ENCODE measurements at regions not wholly inside any gene's neighbourhood (a gene's known extent, or its start where the extent isn't known, plus 50 kb on each side); places are given as distances from the start of the nearest gene placed in this dataset.
"Not testable (repeated sequence)": the region's sequence is repeated elsewhere in the genome, so short reads cannot be mapped to it uniquely, and the experiment has no call there.

- no peak for DNase-seq
These were observed 262.4 kb downstream of the SOX4 start for GRCh38 chr6:21855811-21856455.

- DNase-seq, result peak; percentile 91
These were observed 262.9 kb downstream of the SOX4 start for GRCh38 chr6:21856456-21856825.

- peak; percentile 52 for DNase-seq
These were observed 263.3 kb downstream of the SOX4 start for GRCh38 chr6:21856844-21857243.

GRCh38 chr6:21858076-21858475 is 264.5 kb downstream of the SOX4 start:
- no peak for DNase-seq

GRCh38 chr6:21859193-21859735 is 265.7 kb downstream of the SOX4 start:
- DNase-seq, result no peak

GRCh38 chr6:21861942-21862341 is 268.4 kb downstream of the SOX4 start:
- no peak for DNase-seq

GRCh38 chr6:21864206-21864605 is 270.7 kb downstream of the SOX4 start:
- no peak for DNase-seq

GRCh38 chr6:21868226-21868625 is 274.7 kb downstream of the SOX4 start:
- DNase-seq, result no peak

- no peak for DNase-seq
These were observed 275.7 kb downstream of the SOX4 start for GRCh38 chr6:21869085-21869771.

- DNase-seq, result no peak
These were observed 276.7 kb downstream of the SOX4 start for GRCh38 chr6:21870076-21870730.

GRCh38 chr6:21871831-21872230 is 278.3 kb downstream of the SOX4 start:
- DNase-seq, result no peak

- no peak for DNase-seq
These were observed 279.2 kb downstream of the SOX4 start for GRCh38 chr6:21872749-21873148.

GRCh38 chr6:21873562-21873961 is 280.0 kb downstream of the SOX4 start:
- DNase-seq, result peak; percentile 96

- no peak for DNase-seq
These were observed 280.8 kb downstream of the SOX4 start for GRCh38 chr6:21874372-21874771.

GRCh38 chr6:21877037-21877436 is 283.5 kb downstream of the SOX4 start:
- not testable (repeated sequence) for DNase-seq

GRCh38 chr6:21880249-21880648 is 286.7 kb downstream of the SOX4 start:
- not testable (repeated sequence) for DNase-seq

- no peak for DNase-seq
These were observed 288.5 kb downstream of the SOX4 start for GRCh38 chr6:21881969-21882465.

GRCh38 chr6:21883595-21884328 is 290.2 kb downstream of the SOX4 start:
- DNase-seq, result no peak

GRCh38 chr6:21885111-21885510 is 291.6 kb downstream of the SOX4 start:
- DNase-seq, result no peak

- DNase-seq, result peak; percentile 83
These were observed 292.1 kb downstream of the SOX4 start for GRCh38 chr6:21885532-21886114.

GRCh38 chr6:21886542-21887151 is 293.1 kb downstream of the SOX4 start:
- DNase-seq, result peak; percentile 44
